ENCODE measurements at regions not wholly inside any gene's neighbourhood (a gene's known extent, or its start where the extent isn't known, plus 50 kb on each side); places are given as distances from the start of the nearest gene placed in this dataset.

DNA sequence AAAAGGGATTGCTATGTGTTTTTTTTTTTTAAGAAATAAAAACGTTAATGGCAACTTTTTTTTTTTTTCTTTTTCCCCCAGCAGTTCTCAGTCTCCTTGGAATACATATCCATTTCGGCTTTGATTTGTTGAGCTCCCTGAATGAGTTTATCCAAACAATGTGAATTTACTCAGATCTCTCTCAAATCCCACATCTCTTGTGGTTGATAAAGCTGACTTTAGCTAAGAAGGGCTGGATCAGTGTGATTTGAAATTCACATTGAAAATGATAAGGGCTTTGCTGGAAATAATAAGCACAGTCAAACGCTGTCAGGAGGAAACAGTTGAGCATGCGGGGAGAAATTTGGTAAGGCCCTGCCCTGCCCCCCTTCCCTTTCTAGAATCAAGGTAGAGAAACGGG, 74.1 kb upstream of the IRX3 start:
- TF ChIP-seq, protein P1, sequence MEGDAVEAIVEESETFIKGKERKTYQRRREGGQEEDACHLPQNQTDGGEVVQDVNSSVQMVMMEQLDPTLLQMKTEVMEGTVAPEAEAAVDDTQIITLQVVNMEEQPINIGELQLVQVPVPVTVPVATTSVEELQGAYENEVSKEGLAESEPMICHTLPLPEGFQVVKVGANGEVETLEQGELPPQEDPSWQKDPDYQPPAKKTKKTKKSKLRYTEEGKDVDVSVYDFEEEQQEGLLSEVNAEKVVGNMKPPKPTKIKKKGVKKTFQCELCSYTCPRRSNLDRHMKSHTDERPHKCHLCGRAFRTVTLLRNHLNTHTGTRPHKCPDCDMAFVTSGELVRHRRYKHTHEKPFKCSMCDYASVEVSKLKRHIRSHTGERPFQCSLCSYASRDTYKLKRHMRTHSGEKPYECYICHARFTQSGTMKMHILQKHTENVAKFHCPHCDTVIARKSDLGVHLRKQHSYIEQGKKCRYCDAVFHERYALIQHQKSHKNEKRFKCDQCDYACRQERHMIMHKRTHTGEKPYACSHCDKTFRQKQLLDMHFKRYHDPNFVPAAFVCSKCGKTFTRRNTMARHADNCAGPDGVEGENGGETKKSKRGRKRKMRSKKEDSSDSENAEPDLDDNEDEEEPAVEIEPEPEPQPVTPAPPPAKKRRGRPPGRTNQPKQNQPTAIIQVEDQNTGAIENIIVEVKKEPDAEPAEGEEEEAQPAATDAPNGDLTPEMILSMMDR (IDR thresholded peaks at IDR 0.05), result no peak
- TF ChIP-seq POLR2A (IDR thresholded peaks at IDR 0.05) (no peak), EP300 (IDR thresholded peaks at IDR 0.05) (no peak)
